OCI-LY7 (cell line): ENCODE measurements at regions not wholly inside any gene's neighbourhood (a gene's known extent, or its start where the extent isn't known, plus 50 kb on each side); places are given as distances from the start of the nearest gene placed in this dataset.

Source experiments
- BruUV-seq: library from RNA; stranded (reverse); fragments of 400-500 nt; replicated peaks from 2 replicates; lab custom pipeline; 2021; lab: Mats Ljungman, UMichigan
- CTCF ChIA-PET: fragments of 300-600 bp; sonication (Branson Sonifier 250); formaldehyde crosslinking; loops from one replicate; lab custom pipeline; 2022; ENCODE audit warnings: antibody characterized with exemption; ENCODE audit not compliant: unreplicated experiment; lab: Charles Lee
- POLR2A ChIA-PET: fragments of 300-600 bp; sonication (Branson Sonifier 250); formaldehyde crosslinking; loops from one replicate; lab custom pipeline; 2022; ENCODE audit warnings: antibody characterized with exemption; lab: Charles Lee
- DNase-seq: peaks from one replicate; pipeline ENCODE4 v3.0.0-alpha.2; 2015; ENCODE audit warnings: low spot score
- H2AFZ ChIP-seq: fragments of 200-600 bp; sonication (generic), shearing (Covaris generic); 2 replicates; pipeline ENCODE4 v1.6.1; 2014; ENCODE audit warnings: mild to moderate bottlenecking, antibody characterized with exemption, low read length, moderate library complexity
- H3K27ac ChIP-seq: fragments of 200-600 bp; sonication (generic); 2 replicates; pipeline ENCODE4 v1.5.1; 2014; ENCODE audit warnings: mixed run types, low read depth, mild to moderate bottlenecking, moderate library complexity, low read length, inconsistent platforms; ENCODE audit not compliant: poor library complexity, severe bottlenecking
- H3K36me3 ChIP-seq: fragments of 200-600 bp; sonication (generic); 2 replicates; pipeline ENCODE4 v1.6.1; 2014; ENCODE audit warnings: mild to moderate bottlenecking, antibody characterized with exemption, low read length, moderate library complexity, mixed read lengths; ENCODE audit not compliant: insufficient read depth
- H3K4me1 ChIP-seq: fragments of 200-600 bp; sonication (generic); 2 replicates; pipeline ENCODE4 v1.5.1; 2014; ENCODE audit warnings: mild to moderate bottlenecking, low read length; ENCODE audit not compliant: insufficient read depth, poor library complexity, severe bottlenecking
- H3K4me2 ChIP-seq: fragments of 200-600 bp; sonication (generic); 2 replicates; pipeline ENCODE4 v1.6.1; 2014; ENCODE audit warnings: mild to moderate bottlenecking, low read length
- H3K4me3 ChIP-seq: fragments of 200-600 bp; sonication (generic); 2 replicates; pipeline ENCODE4 v1.5.1; 2014; ENCODE audit warnings: mild to moderate bottlenecking, low read depth, low read length; ENCODE audit not compliant: poor library complexity, severe bottlenecking
- H3K79me2 ChIP-seq: fragments of 200-600 bp; sonication (generic); 2 replicates; pipeline ENCODE4 v1.6.1; 2016; ENCODE audit warnings: low read depth, mild to moderate bottlenecking, low read length, moderate library complexity, mixed read lengths; ENCODE audit not compliant: insufficient read depth
- H3K9me2 ChIP-seq: fragments of 200-600 bp; sonication (generic); 2 replicates; pipeline ENCODE4 v1.6.1; 2016; ENCODE audit warnings: mild to moderate bottlenecking, low read length, mixed read lengths; ENCODE audit not compliant: insufficient read depth
- H3K9me3 ChIP-seq: fragments of 200-600 bp; sonication (generic); 2 replicates; pipeline ENCODE4 v1.6.1; 2014; ENCODE audit warnings: mild to moderate bottlenecking, mixed run types, low read length, mixed read lengths
- H4K20me1 ChIP-seq: fragments of 200-600 bp; sonication (generic); 2 replicates; pipeline ENCODE4 v1.6.1; 2014; ENCODE audit warnings: mild to moderate bottlenecking, antibody characterized with exemption, low read length, moderate library complexity, mixed read lengths; ENCODE audit not compliant: insufficient read depth
- CTCF ChIP-seq: fragments of 200-600 bp; sonication (generic); conservative IDR thresholded peaks from 2 replicates; pipeline ENCODE4 v1.5.1; 2014; ENCODE audit warnings: mild to moderate bottlenecking, antibody characterized with exemption, low read length, moderate library complexity, mixed read lengths
- EZH2phosphoT487 ChIP-seq: fragments of 200-600 bp; sonication (generic); IDR thresholded peaks from 2 replicates; pipeline ENCODE4 v1.6.1; 2018; ENCODE audit warnings: low read depth, borderline replicate concordance, mild to moderate bottlenecking, mixed run types, antibody characterized with exemption, low read length, moderate library complexity, mixed read lengths
- intact Hi-C: fragments of 100-400 bp; cut with micrococcal nuclease; formaldehyde crosslinking; loops from one replicate; pipeline ENCODE4 v1.10.0; 2022; ENCODE audit not compliant: unreplicated experiment

DNA sequence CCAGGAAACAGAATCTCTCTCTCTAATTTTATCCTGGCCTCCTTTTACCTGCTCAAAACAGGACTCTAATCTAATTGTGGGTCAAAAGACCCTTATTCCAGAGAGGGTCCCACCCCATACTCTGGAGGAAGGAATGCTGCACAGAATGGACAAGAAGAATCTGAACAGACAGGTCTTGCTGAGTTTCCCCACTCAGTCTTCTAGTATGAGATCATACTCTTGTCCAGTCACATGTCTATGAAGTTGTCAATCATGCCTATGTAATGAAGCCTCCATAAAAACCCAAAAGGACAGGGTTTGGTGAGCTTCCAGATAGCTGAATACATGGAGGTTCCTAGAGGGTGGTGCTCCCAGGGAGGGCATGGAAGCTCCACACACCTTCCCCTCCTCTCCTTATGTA, 123.9 kb upstream of the FER start:
- POLR2A ChIA-PET: no interaction called here
- CTCF ChIA-PET: no interaction called here
- Histone ChIP-seq H3K4me3 (no peak overlapping the region), H3K79me2 (no peaks in the 10 kb centered on the region), H3K9me3 (no peaks in the 10 kb centered on the region), H3K4me1 (no peaks in the 10 kb centered on the region), H3K9me2 (no peaks in the 10 kb centered on the region), H4K20me1 (no peaks in the 10 kb centered on the region), H2AFZ (no peak overlapping the region), H3K36me3 (no peaks in the 10 kb centered on the region), H3K27ac (no peak overlapping the region), H3K4me2 (no peak overlapping the region)
- intact Hi-C loops: no loop called here
- TF ChIP-seq EZH2phosphoT487 (no peak), CTCF (no peak)
- DNase-seq: no peak
- no TSS peak for BruUV-seq

DNA sequence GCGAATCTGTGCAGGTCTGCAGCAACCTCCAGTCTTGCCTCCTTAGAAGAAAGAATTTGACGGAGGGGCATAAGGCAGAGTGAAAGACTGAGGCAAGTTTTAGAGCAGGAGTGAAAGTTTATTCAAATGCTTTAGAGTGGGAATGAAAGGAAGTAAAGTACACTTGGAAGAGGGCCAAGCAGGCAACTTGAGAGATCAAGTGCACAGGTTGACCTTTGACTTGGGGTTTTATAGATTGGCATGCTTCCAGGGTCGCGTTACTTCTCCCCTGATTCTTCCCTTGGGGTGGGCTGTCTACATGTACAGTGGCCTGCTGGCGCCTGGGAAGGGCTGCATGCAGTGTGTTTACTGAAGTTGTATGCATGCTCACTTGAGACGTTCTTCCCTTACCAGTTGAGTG, 127.2 kb upstream of the FER start:
- POLR2A ChIA-PET: no interaction called here
- intact Hi-C loops: no loop called here
- no peak for TF ChIP-seq EZH2phosphoT487
- no peak for TF ChIP-seq CTCF
- Histone ChIP-seq H3K4me3 (no peak overlapping the region), H3K9me3 (no peaks in the 10 kb centered on the region), H3K9me2 (no peaks in the 10 kb centered on the region), H3K79me2 (no peaks in the 10 kb centered on the region), H3K27ac (no peak overlapping the region), H3K36me3 (no peaks in the 10 kb centered on the region), H2AFZ (no peak overlapping the region), H3K4me1 (no peaks in the 10 kb centered on the region), H3K4me2 (no peak overlapping the region), H4K20me1 (no peaks in the 10 kb centered on the region)
- CTCF ChIA-PET: no interaction called here
- DNase-seq: no peak
- no TSS peak for BruUV-seq

- Histone ChIP-seq H3K36me3 (no peaks in the 10 kb centered on the region), H3K9me2 (no peaks in the 10 kb centered on the region), H3K27ac (no peak overlapping the region), H3K79me2 (no peaks in the 10 kb centered on the region), H3K9me3 (no peaks in the 10 kb centered on the region), H3K4me2 (no peak overlapping the region), H3K4me1 (no peaks in the 10 kb centered on the region), H4K20me1 (no peaks in the 10 kb centered on the region), H2AFZ (no peak overlapping the region), H3K4me3 (no peak overlapping the region)
- DNase-seq: no peak
- no TSS peak for BruUV-seq
- intact Hi-C loops: no loop called here
- CTCF ChIA-PET: no interaction called here
- POLR2A ChIA-PET: no interaction called here
- TF ChIP-seq EZH2phosphoT487 (no peak), CTCF (no peak)
Measured at GRCh38 chr5:108619815-108620214, 127.9 kb upstream of the FER start.
